B cell (primary cell): ENCODE measurements at regions not wholly inside any gene's neighbourhood (a gene's known extent, or its start where the extent isn't known, plus 50 kb on each side); places are given as distances from the start of the nearest gene placed in this dataset.

Experiments
- ATAC-seq: fragments of 200-7000 bp; cut with Tn5 transposase; one replicate; pipeline ENCODE4 v1.10.0; 2021; ENCODE audit warnings: low read depth, mild to moderate bottlenecking, moderate number of reproducible peaks, moderate library complexity
- CTCF ChIA-PET: fragments of 350-600 bp; sonication (Branson Sonifier 250); formaldehyde crosslinking; loops from one replicate; lab custom pipeline; 2021; ENCODE audit warnings: antibody characterized with exemption, inconsistent platforms; lab: Charles Lee
- POLR2A ChIA-PET: fragments of 350-600 bp; sonication (Branson Sonifier 250); formaldehyde crosslinking; loops from one replicate; lab custom pipeline; 2021; ENCODE audit warnings: antibody characterized with exemption; lab: Charles Lee
- DNase-seq: peaks from one replicate; pipeline ENCODE4 v3.0.0; 2013
- H2AFZ ChIP-seq: 2 replicates; pipeline ENCODE4 v1.6.1; 2012; ENCODE audit warnings: mild to moderate bottlenecking, low read depth, low read length; ENCODE audit not compliant: insufficient read depth, poor library complexity, severe bottlenecking
- H3K27ac ChIP-seq, 2 donors: 1 replicate in 1 of 2; 2 replicates in 1 of 2; pipeline ENCODE4 v1.5.1; 2012 to 2013; ENCODE audit warnings: low read length in 2 of 2, mild to moderate bottlenecking in 2 of 2, moderate library complexity in 1 of 2
- H3K27me3 ChIP-seq, 4 experiments: fragments of 200-600 bp in 1 of 4; sonication (generic) in 1 of 4; replicated peaks in 1 of 4; 1 replicate in 2 of 4; 2 replicates in 2 of 4; pipeline versions ENCODE4 v1.6.1 to v1.7.0; 2013 to 2016; ENCODE audit warnings: low read length in 3 of 4, mild to moderate bottlenecking in 2 of 4, mixed read lengths in 1 of 4, moderate library complexity in 1 of 4; ENCODE audit not compliant: insufficient read depth in 4 of 4, control insufficient read depth in 3 of 4; ENCODE audit errors: control extremely low read depth in 1 of 4
- H3K36me3 ChIP-seq, 2 experiments: replicated peaks in 1 of 2; 1 replicate in 1 of 2; 2 replicates in 1 of 2; pipeline versions ENCODE4 v1.6.1 to v1.7.1; 2013; ENCODE audit warnings: low read length in 1 of 2; ENCODE audit not compliant: insufficient read depth in 2 of 2, control insufficient read depth in 1 of 2; ENCODE audit errors: control extremely low read depth in 1 of 2, extremely low read depth in 1 of 2
- H3K4me1 ChIP-seq, 2 donors: fragments of 200-600 bp in 1 of 2; sonication (generic) in 1 of 2; 1 replicate in 1 of 2; 2 replicates in 1 of 2; pipeline versions ENCODE4 v1.5.1 to v1.6.1; 2013 to 2017; ENCODE audit warnings: low read length in 2 of 2; ENCODE audit not compliant: control insufficient read depth in 2 of 2, insufficient read depth in 2 of 2
- H3K4me2 ChIP-seq: replicated peaks from 2 replicates; pipeline ENCODE3; 2012; ENCODE audit warnings: mild to moderate bottlenecking, low read depth, low read length; ENCODE audit not compliant: poor library complexity, severe bottlenecking
- H3K4me3 ChIP-seq, 5 experiments: fragments of 200-600 bp in 1 of 5; sonication (generic) in 1 of 5; 1 replicate in 3 of 5; 2 replicates in 2 of 5; pipeline versions ENCODE4 v1.5.1 to v1.7.0; 2011 to 2016; ENCODE audit warnings: low read length in 4 of 5, mild to moderate bottlenecking in 4 of 5, low read depth in 2 of 5, control low read depth in 1 of 5, moderate library complexity in 1 of 5; ENCODE audit not compliant: insufficient read depth in 1 of 5; ENCODE audit errors: control extremely low read depth in 1 of 5, extremely low read depth in 1 of 5
- H3K79me2 ChIP-seq: fragments of 200-600 bp; sonication (generic); one replicate; pipeline ENCODE4 v1.6.0; 2016; ENCODE audit warnings: low read length; ENCODE audit not compliant: control insufficient read depth, insufficient read depth
- H3K9ac ChIP-seq: fragments of 200-600 bp; sonication (generic); 2 replicates; pipeline ENCODE4 v1.6.1; 2017; ENCODE audit warnings: mild to moderate bottlenecking, low read length, moderate library complexity
- H3K9me3 ChIP-seq, 3 donors: one replicate each; pipeline versions ENCODE4 v1.6.1 to v1.7.1; 2013; ENCODE audit warnings: low read length in 2 of 3; ENCODE audit not compliant: control insufficient read depth in 2 of 3, insufficient read depth in 1 of 3; ENCODE audit errors: control extremely low read depth in 1 of 3
- H4K20me1 ChIP-seq: 2 replicates; pipeline ENCODE4 v1.6.0; 2012; ENCODE audit warnings: mild to moderate bottlenecking, low read length; ENCODE audit not compliant: insufficient read depth, control insufficient read depth, poor library complexity, severe bottlenecking
- H3K27ac Mint-ChIP-seq: one replicate; pipeline ENCODE4 v1.8.0; 2021; ENCODE audit warnings: mixed read lengths
- H3K27me3 Mint-ChIP-seq: one replicate; pipeline ENCODE4 v1.8.0; 2021; ENCODE audit warnings: mixed read lengths
- H3K4me1 Mint-ChIP-seq: one replicate; pipeline ENCODE4 v1.8.0; 2021; ENCODE audit warnings: mixed read lengths
- H3K4me3 Mint-ChIP-seq: one replicate; pipeline ENCODE4 v1.8.0; 2021; ENCODE audit warnings: mixed read lengths
- H3K9me3 Mint-ChIP-seq: one replicate; pipeline ENCODE4 v1.8.0; 2022; ENCODE audit warnings: mixed read lengths; ENCODE audit not compliant: insufficient read depth
- CTCF ChIP-seq: fragments of 200-600 bp; IDR thresholded peaks from one replicate; pipeline ENCODE4 v1.8.0; 2022; ENCODE audit warnings: antibody characterized with exemption, mild to moderate bottlenecking
- EZH2 ChIP-seq: IDR thresholded peaks from 2 replicates; pipeline ENCODE4 v1.6.1; 2012; ENCODE audit warnings: borderline replicate concordance, low read depth, mild to moderate bottlenecking, moderate library complexity, low read length; ENCODE audit not compliant: insufficient read depth, poor library complexity, severe bottlenecking
- WGBS: methylation state at CpG from one replicate; pipeline ENCODE4 v1.1.5; 2013; ENCODE audit warnings: missing lambda C conversion rate; ENCODE audit not compliant: insufficient coverage; 5-methylcytosine and 5-hydroxymethylcytosine counted together
- intact Hi-C: fragments of 100-400 bp; cut with micrococcal nuclease; formaldehyde crosslinking; loops from one replicate; pipeline ENCODE4 v1.10.0; 2022

- Histone ChIP-seq H2AFZ (no peak overlapping the region), H3K79me2 (no peaks in the 10 kb centered on the region), H4K20me1 (no peaks in the 10 kb centered on the region), H3K9ac (no peak overlapping the region), H3K4me3 (no peak overlapping the region), H3K27ac (no peak overlapping the region), H3K4me1 (no peaks in the 10 kb centered on the region), H3K9me3 (peaks cover 0 to 31% (median 0%) of the 10 kb centered on the region in 3 donors), H3K36me3 (no peaks in the 10 kb centered on the region), H3K4me2 (no peak overlapping the region), H3K27me3 (peaks cover 0 to 19% (median 0%) of the 10 kb centered on the region in 4 experiments)
- POLR2A ChIA-PET: no interaction called here
- intact Hi-C loops: no loop called here
- Mint-ChIP-seq H3K4me1 (no peaks in the 10 kb centered on the region), H3K27ac (no peak overlapping the region), H3K4me3 (no peak overlapping the region), H3K9me3 (peaks cover 11% of the 10 kb centered on the region), H3K27me3 (peaks cover 31% of the 10 kb centered on the region)
- CTCF ChIA-PET: no interaction called here
- 88% methylated on average over 8 of the region's 8 CpGs for whole genome bisulfite sequencing
- DNase-seq (no peak), ATAC-seq (no peak)
- TF ChIP-seq EZH2: no peak
- no peak for TF ChIP-seq CTCF
Measured at GRCh38 chr3:13700889-13701288, 152.0 kb downstream of the FBLN2 start.

GRCh38 chr3:13700362-13700761 is 151.4 kb downstream of the FBLN2 start:
- Mint-ChIP-seq H3K4me1 (no peaks in the 10 kb centered on the region), H3K4me3 (no peak overlapping the region), H3K9me3 (peaks cover 6% of the 10 kb centered on the region), H3K27ac (no peak overlapping the region), H3K27me3 (peaks cover 27% of the 10 kb centered on the region)
- Histone ChIP-seq H3K9me3 (peaks cover 0 to 26% (median 0%) of the 10 kb centered on the region in 3 donors), H3K4me2 (no peak overlapping the region), H3K4me3 (no peak overlapping the region), H3K27ac (no peak overlapping the region), H3K36me3 (no peaks in the 10 kb centered on the region), H4K20me1 (no peaks in the 10 kb centered on the region), H3K27me3 (peaks cover 0 to 17% (median 0%) of the 10 kb centered on the region in 4 experiments), H3K79me2 (no peaks in the 10 kb centered on the region), H2AFZ (no peak overlapping the region), H3K9ac (no peak overlapping the region), H3K4me1 (no peaks in the 10 kb centered on the region)
- 95% methylated on average over 5 of the region's 7 CpGs for WGBS
- ChIA-PET CTCF (no interaction called here), POLR2A (no interaction called here)
- intact Hi-C loops: no loop called here
- no peak for ATAC-seq
- TF ChIP-seq EZH2 (no peak), CTCF (no peak)
- DNase-seq: no peak
